OCI-LY3 (cell line): ENCODE measurements at regions not wholly inside any gene's neighbourhood (a gene's known extent, or its start where the extent isn't known, plus 50 kb on each side); places are given as distances from the start of the nearest gene placed in this dataset.

Experiments used
- H2AFZ ChIP-seq: fragments of 200-600, 300-600 bp; shearing (Covaris generic); 2 replicates; pipeline ENCODE4 v1.6.0; 2014; ENCODE audit warnings: antibody characterized with exemption, low read depth, low read length
- H3K27ac ChIP-seq: fragments of 200-600, 300-600 bp; sonication (generic); 2 replicates; pipeline ENCODE4 v1.5.1; 2014; ENCODE audit warnings: mild to moderate bottlenecking, low read length, moderate library complexity, mixed read lengths
- H3K27me3 ChIP-seq: fragments of 200-600, 300-600 bp; sonication (generic); 2 replicates; pipeline ENCODE4 v1.6.1; 2014; ENCODE audit warnings: low read depth, low read length, mixed read lengths
- H3K36me3 ChIP-seq: fragments of 200-600, 300-600 bp; sonication (generic); replicated peaks from 2 replicates; pipeline ENCODE3; 2014; ENCODE audit warnings: low read depth, low read length, mixed read lengths
- H3K4me1 ChIP-seq: fragments of 300-600, 200-600 bp; sonication (generic); 2 replicates; pipeline ENCODE4 v1.6.1; 2014; ENCODE audit warnings: low read length, mixed read lengths
- H3K4me2 ChIP-seq: fragments of 200-600, 300-600 bp; sonication (generic); 2 replicates; pipeline ENCODE4 v1.6.1; 2014; ENCODE audit warnings: low read length, mixed read lengths
- H3K4me3 ChIP-seq: fragments of 300-600, 200-600 bp; sonication (generic); 2 replicates; pipeline ENCODE4 v1.5.1; 2014; ENCODE audit warnings: antibody characterized with exemption, mild to moderate bottlenecking, low read length, moderate library complexity
- H3K79me2 ChIP-seq: fragments of 300-600, 200-600 bp; shearing (Covaris generic); 2 replicates; pipeline ENCODE4 v1.6.1; 2014; ENCODE audit warnings: mild to moderate bottlenecking, low read length, mixed read lengths
- H3K9ac ChIP-seq: fragments of 300-600, 200-600 bp; shearing (Covaris generic); 2 replicates; pipeline ENCODE4 v1.6.0; 2014; ENCODE audit warnings: mild to moderate bottlenecking, low read length, moderate library complexity
- H3K9me3 ChIP-seq: fragments of 200-600, 300-600 bp; shearing (Covaris generic); 2 replicates; pipeline ENCODE4 v1.6.1; 2014; ENCODE audit warnings: low read length, mixed read lengths; ENCODE audit not compliant: insufficient read depth
- H4K20me1 ChIP-seq: fragments of 200-600, 300-600 bp; sonication (generic); 2 replicates; pipeline ENCODE4 v1.6.1; 2016; ENCODE audit warnings: low read length, mixed read lengths; ENCODE audit not compliant: insufficient read depth
- EZH2phosphoT487 ChIP-seq: fragments of 200-600 bp; shearing (Covaris generic); IDR thresholded peaks from 2 replicates; pipeline ENCODE4 v1.6.1; 2018; ENCODE audit warnings: antibody characterized with exemption, mixed run types, low read depth
- TF ChIP-seq, protein P1 (sequence below): fragments of 200-600, 300-600 bp; sonication (generic); IDR thresholded peaks from 2 replicates; pipeline ENCODE4 v1.5.1; 2014; ENCODE audit warnings: antibody characterized with exemption, low read length, low read depth

DNA sequence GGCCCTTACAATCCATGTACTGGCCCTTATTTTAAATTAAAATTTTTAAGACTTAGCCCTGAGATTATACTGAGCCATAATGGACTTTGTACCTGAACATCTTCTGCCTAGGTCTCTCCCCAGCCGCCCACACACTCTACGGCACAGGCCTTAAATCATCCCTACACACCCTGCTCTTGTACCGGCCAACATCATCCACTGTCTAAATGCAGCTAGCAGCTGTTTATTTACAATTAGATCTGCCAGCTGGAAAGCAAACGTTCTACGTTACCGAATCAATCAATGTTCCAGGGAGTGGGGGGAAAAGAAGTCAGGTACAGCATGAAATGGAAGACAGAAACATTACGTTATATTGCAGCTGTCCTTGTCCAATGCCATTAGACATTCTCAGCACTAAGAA is 88.4 kb upstream of the GRAMD2B start:
- H2AFZ ChIP-seq: no peak overlapping the region
- no peak overlapping the region for H3K4me3 ChIP-seq
- H3K9ac ChIP-seq: no peak overlapping the region
- no peaks in the 10 kb centered on the region for H4K20me1 ChIP-seq
- TF ChIP-seq, protein P1, sequence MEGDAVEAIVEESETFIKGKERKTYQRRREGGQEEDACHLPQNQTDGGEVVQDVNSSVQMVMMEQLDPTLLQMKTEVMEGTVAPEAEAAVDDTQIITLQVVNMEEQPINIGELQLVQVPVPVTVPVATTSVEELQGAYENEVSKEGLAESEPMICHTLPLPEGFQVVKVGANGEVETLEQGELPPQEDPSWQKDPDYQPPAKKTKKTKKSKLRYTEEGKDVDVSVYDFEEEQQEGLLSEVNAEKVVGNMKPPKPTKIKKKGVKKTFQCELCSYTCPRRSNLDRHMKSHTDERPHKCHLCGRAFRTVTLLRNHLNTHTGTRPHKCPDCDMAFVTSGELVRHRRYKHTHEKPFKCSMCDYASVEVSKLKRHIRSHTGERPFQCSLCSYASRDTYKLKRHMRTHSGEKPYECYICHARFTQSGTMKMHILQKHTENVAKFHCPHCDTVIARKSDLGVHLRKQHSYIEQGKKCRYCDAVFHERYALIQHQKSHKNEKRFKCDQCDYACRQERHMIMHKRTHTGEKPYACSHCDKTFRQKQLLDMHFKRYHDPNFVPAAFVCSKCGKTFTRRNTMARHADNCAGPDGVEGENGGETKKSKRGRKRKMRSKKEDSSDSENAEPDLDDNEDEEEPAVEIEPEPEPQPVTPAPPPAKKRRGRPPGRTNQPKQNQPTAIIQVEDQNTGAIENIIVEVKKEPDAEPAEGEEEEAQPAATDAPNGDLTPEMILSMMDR: no peak
- no peak for TF ChIP-seq EZH2phosphoT487
- no peaks in the 10 kb centered on the region for H3K27me3 ChIP-seq
- no peak overlapping the region for H3K4me2 ChIP-seq
- H3K36me3 ChIP-seq: no peaks in the 10 kb centered on the region
- no peak overlapping the region for H3K27ac ChIP-seq
- H3K9me3 ChIP-seq: no peaks in the 10 kb centered on the region
- H3K79me2 ChIP-seq: no peaks in the 10 kb centered on the region
- H3K4me1 ChIP-seq: 0 out of 2 replicates have a peak, but pooled peaks cover 2% of the 10 kb centered on the region

DNA sequence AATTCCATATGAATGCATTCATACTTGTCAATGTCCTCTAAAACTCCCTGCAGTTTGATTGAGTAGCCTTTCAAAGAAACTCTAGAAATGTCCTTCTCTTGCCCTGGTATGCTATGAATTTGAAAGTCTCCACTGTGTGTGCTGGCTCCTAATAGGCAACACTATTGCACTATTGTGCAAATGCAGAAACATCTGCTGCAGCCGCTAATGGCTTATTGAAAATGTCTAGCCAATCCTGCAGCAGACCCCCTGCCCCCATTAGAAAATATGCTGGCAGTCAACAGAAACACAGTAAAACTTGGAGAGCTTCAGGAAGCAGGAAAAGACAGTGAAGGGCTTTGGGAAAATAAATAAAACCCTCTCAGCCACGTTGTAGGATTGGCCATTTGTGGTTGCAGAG is 87.3 kb upstream of the GRAMD2B start:
- H3K4me3 ChIP-seq: no peak overlapping the region
- H3K9ac ChIP-seq: no peak overlapping the region
- 0 out of 2 replicates have a peak, but pooled peaks cover 2% of the 10 kb centered on the region for H3K4me1 ChIP-seq
- H3K79me2 ChIP-seq: no peaks in the 10 kb centered on the region
- no peak for TF ChIP-seq EZH2phosphoT487
- TF ChIP-seq, protein P1: no peak
- H3K9me3 ChIP-seq: no peaks in the 10 kb centered on the region
- no peaks in the 10 kb centered on the region for H3K27me3 ChIP-seq
- no peak overlapping the region for H3K27ac ChIP-seq
- no peak overlapping the region for H2AFZ ChIP-seq
- H3K36me3 ChIP-seq: no peaks in the 10 kb centered on the region
- no peaks in the 10 kb centered on the region for H4K20me1 ChIP-seq
- no peak overlapping the region for H3K4me2 ChIP-seq

DNA sequence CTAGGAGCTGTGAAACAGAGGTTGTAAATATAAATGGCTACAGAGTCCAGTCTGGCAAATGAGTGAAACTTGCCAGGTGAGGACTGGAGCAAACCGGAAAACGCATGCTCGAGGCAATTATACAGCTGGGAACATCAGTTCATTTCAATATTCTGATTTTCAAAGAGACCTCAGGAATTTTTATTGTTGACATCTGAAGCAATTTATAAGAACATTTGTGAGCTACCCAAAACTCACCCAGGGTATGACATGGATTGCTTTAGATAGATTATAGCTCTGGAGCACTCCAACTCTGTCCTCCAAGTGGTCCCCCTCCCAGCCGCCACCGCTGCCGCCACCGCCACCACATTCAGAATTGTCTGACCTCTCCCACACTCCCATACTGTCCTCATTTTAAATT is 84.6 kb upstream of the GRAMD2B start:
- H3K9me3 ChIP-seq: no peaks in the 10 kb centered on the region
- H3K4me3 ChIP-seq: no peak overlapping the region
- no peaks in the 10 kb centered on the region for H3K36me3 ChIP-seq
- H3K9ac ChIP-seq: no peak overlapping the region
- no peak overlapping the region for H3K4me2 ChIP-seq
- TF ChIP-seq, protein P1: no peak
- no peak for TF ChIP-seq EZH2phosphoT487
- no peak overlapping the region for H2AFZ ChIP-seq
- 0 out of 2 replicates have a peak, but pooled peaks cover 3% of the 10 kb centered on the region for H3K27me3 ChIP-seq
- no peaks in the 10 kb centered on the region for H4K20me1 ChIP-seq
- H3K79me2 ChIP-seq: no peaks in the 10 kb centered on the region
- H3K27ac ChIP-seq: no peak overlapping the region
- 0 out of 2 replicates have a peak, but pooled peaks cover 2% of the 10 kb centered on the region for H3K4me1 ChIP-seq

DNA sequence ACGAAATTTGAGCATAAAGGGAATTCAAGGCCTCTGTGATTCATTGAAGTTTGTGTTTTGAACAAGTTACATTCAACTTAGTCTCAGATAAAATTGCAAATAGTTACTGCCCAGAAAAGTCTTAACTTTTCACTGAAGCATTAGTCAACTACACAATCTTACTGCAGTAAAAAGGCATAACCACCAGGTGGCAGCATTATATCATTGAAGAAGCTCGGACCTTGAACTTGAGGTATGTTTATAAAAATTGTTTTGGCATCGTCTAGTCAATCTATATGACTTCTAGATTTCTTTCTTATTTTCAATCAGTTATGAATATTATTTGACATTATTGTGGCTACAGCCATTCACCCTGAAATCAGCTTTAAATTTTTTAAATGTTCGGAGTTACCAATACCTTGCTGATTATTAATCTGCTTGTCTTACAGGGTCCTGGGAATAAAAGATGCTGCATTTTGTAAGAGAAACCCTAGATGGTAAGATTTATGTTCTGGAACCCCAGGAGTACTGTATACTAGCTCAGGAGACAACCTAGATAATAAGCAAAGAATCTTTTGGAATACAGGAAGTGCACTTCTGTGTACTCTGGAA is 83.9 kb upstream of the GRAMD2B start:
- H3K4me3 ChIP-seq: peak overlapping the region; percentile 29
- H2AFZ ChIP-seq: peak overlapping the region; percentile 56
- no peaks in the 10 kb centered on the region for H3K9me3 ChIP-seq
- TF ChIP-seq EZH2phosphoT487: no peak
- TF ChIP-seq, protein P1: peak; percentile 78
- no peak overlapping the region for H3K9ac ChIP-seq
- H3K36me3 ChIP-seq: no peaks in the 10 kb centered on the region
- H3K4me1 ChIP-seq: 0 out of 2 replicates have a peak, but pooled peaks cover 2% of the 10 kb centered on the region
- peak overlapping the region; percentile 40 for H3K4me2 ChIP-seq
- no peak overlapping the region for H3K27ac ChIP-seq
- H4K20me1 ChIP-seq: no peaks in the 10 kb centered on the region
- H3K79me2 ChIP-seq: no peaks in the 10 kb centered on the region
- 0 out of 2 replicates have a peak, but pooled peaks cover 3% of the 10 kb centered on the region for H3K27me3 ChIP-seq
